ENCODE measurements at regions not wholly inside any gene's neighbourhood (a gene's known extent, or its start where the extent isn't known, plus 50 kb on each side); places are given as distances from the start of the nearest gene placed in this dataset.

DNA sequence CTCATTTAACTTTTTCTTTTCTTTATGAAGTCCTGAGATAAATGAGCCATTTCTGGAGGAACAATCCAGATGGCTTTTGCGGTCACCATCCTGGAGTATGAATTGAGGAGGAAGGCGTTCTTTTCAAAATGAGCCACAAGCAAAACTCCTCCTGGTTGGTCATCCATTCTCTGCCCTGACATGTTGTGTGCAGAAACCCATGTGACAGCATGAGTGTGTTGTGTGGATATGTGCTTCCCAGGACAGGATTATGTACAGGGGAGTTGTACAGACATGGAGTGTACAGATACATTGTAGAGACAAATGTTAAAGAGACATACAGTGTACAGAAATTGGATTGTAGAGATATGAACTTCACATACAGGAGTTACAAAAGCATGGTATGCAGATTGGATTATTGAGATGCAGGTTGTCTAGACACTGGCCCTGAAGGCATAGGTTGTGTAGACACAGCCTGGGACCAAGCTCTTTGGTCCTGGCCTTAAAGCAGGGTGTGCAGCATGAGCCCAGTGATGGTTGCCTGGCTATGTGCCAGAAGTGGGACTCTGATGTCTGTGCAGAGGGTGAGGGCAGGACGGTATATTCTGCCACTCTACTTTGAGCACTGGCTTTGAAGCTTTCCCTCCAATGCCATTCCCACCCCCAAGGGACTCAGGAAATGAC is 178.5 kb upstream of the ZBED5 start:
- no peak for DNase-seq (ENCODE audit: low read depth in 6 of 9, low spot score in 9 of 9)
- H3K27ac ChIP-seq (ENCODE audit: low read depth in 1 of 2, low read length in 1 of 2): no peak overlapping the region
- 78% methylated on average over 3 of the region's 3 CpGs for WGBS
- H3K27me3 ChIP-seq (ENCODE audit: control insufficient read depth in 2 of 2, insufficient read depth in 1 of 2, low read length in 1 of 2): no peaks in the 10 kb centered on the region
- no peaks in the 10 kb centered on the region for H3K9me3 ChIP-seq (ENCODE audit: control insufficient read depth in 2 of 2, insufficient read depth in 1 of 2, low read length in 1 of 2)
- peaks cover 0 to 10% of the 10 kb centered on the region in 2 donors for H3K4me1 ChIP-seq (ENCODE audit: control insufficient read depth in 2 of 2, insufficient read depth in 2 of 2, low read length in 2 of 2)
- H3K36me3 ChIP-seq (ENCODE audit: control insufficient read depth in 2 of 2, insufficient read depth in 2 of 2, low read length in 1 of 2): no peaks in the 10 kb centered on the region
- H3K4me3 ChIP-seq (ENCODE audit: low read length in 2 of 2): no peak overlapping the region

DNA sequence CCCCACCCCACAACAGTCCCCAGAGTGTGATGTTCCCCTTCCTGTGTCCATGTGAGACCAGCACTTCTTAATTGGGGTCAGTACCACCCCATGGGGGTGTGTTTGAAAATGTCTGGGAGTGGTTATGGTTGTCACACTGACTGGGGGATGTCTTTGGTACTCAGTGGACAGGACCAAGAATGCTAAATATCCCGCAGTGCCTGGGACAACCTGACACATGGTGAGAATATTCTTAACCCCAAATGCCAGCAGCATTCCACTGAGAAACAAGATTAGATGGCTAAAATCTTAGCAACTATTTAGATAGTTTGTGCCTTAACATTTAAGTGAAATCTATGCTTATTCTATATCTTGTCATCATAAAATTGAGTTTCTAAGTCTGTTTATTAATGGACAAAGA is 177.5 kb upstream of the ZBED5 start:
- H3K36me3 ChIP-seq (ENCODE audit: control insufficient read depth in 2 of 2, insufficient read depth in 2 of 2, low read length in 1 of 2): no peaks in the 10 kb centered on the region
- H3K4me3 ChIP-seq (ENCODE audit: low read length in 2 of 2): no peak overlapping the region
- WGBS: 100% methylated on average over 1 of the region's 1 CpG
- H3K9me3 ChIP-seq (ENCODE audit: control insufficient read depth in 2 of 2, insufficient read depth in 1 of 2, low read length in 1 of 2): no peaks in the 10 kb centered on the region
- DNase-seq (ENCODE audit: low read depth in 6 of 9, low spot score in 9 of 9): no peak
- H3K27me3 ChIP-seq (ENCODE audit: control insufficient read depth in 2 of 2, insufficient read depth in 1 of 2, low read length in 1 of 2): no peaks in the 10 kb centered on the region
- no peak overlapping the region for H3K27ac ChIP-seq (ENCODE audit: low read depth in 1 of 2, low read length in 1 of 2)
- H3K4me1 ChIP-seq (ENCODE audit: control insufficient read depth in 2 of 2, insufficient read depth in 2 of 2, low read length in 2 of 2): peaks cover 0 to 10% of the 10 kb centered on the region in 2 donors

DNA sequence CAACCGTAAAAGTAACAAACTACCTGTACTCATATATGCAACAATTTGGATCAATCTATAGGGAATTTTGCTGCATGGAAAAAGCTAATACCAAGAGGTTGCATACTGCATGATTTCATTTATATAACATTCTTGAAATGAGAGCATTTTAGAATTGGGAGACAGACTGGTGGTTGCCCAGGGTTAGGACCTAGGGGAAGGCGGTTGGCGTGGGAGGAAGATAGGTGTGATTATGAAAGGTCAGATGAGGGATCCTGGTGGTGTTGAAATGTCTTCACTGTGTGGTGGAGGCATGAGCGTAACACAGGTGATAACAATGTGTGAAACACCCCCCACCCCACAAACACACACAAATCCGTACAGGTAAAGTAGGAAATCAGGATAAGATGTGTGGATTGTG is 176.6 kb upstream of the ZBED5 start:
- no peak overlapping the region for H3K27ac ChIP-seq (ENCODE audit: low read depth in 1 of 2, low read length in 1 of 2)
- no peak overlapping the region for H3K4me3 ChIP-seq (ENCODE audit: low read length in 2 of 2)
- peaks cover 0 to 10% of the 10 kb centered on the region in 2 donors for H3K4me1 ChIP-seq (ENCODE audit: control insufficient read depth in 2 of 2, insufficient read depth in 2 of 2, low read length in 2 of 2)
- no peaks in the 10 kb centered on the region for H3K9me3 ChIP-seq (ENCODE audit: control insufficient read depth in 2 of 2, insufficient read depth in 1 of 2, low read length in 1 of 2)
- H3K36me3 ChIP-seq (ENCODE audit: control insufficient read depth in 2 of 2, insufficient read depth in 2 of 2, low read length in 1 of 2): no peaks in the 10 kb centered on the region
- no peak for DNase-seq (ENCODE audit: low read depth in 6 of 9, low spot score in 9 of 9)
- H3K27me3 ChIP-seq (ENCODE audit: control insufficient read depth in 2 of 2, insufficient read depth in 1 of 2, low read length in 1 of 2): no peaks in the 10 kb centered on the region
- 85% methylated on average over 5 of the region's 5 CpGs for WGBS

DNA sequence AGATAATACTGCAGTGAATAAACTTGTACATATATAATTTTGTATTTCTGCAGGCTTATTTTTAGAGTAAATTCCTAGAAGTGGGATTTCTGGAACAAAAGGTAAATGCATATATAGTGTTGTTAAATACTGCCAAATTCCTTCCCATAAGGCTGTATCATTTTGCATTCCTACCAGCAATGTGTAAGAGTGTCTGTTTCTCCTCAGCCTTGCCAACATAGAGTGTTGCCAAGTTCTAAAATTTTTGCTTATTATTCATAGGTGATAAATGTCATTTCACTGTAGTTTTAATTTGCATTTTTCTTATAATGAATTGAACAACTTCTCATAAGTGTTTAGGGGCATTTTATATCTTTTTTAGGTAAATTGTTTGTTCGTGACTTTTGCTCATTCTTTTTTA is 174.2 kb upstream of the ZBED5 start:
- no peak overlapping the region for H3K4me3 ChIP-seq (ENCODE audit: low read length in 2 of 2)
- WGBS: 95% methylated on average over 1 of the region's 1 CpG
- H3K27ac ChIP-seq (ENCODE audit: low read depth in 1 of 2, low read length in 1 of 2): no peak overlapping the region
- H3K4me1 ChIP-seq (ENCODE audit: control insufficient read depth in 2 of 2, insufficient read depth in 2 of 2, low read length in 2 of 2): no peaks in the 10 kb centered on the region
- DNase-seq (ENCODE audit: low read depth in 6 of 9, low spot score in 9 of 9): no peak
- peaks cover 0 to under 1% of the 10 kb centered on the region in 2 donors for H3K27me3 ChIP-seq (ENCODE audit: control insufficient read depth in 2 of 2, insufficient read depth in 1 of 2, low read length in 1 of 2)
- no peaks in the 10 kb centered on the region for H3K36me3 ChIP-seq (ENCODE audit: control insufficient read depth in 2 of 2, insufficient read depth in 2 of 2, low read length in 1 of 2)
- H3K9me3 ChIP-seq (ENCODE audit: control insufficient read depth in 2 of 2, insufficient read depth in 1 of 2, low read length in 1 of 2): no peaks in the 10 kb centered on the region

DNA sequence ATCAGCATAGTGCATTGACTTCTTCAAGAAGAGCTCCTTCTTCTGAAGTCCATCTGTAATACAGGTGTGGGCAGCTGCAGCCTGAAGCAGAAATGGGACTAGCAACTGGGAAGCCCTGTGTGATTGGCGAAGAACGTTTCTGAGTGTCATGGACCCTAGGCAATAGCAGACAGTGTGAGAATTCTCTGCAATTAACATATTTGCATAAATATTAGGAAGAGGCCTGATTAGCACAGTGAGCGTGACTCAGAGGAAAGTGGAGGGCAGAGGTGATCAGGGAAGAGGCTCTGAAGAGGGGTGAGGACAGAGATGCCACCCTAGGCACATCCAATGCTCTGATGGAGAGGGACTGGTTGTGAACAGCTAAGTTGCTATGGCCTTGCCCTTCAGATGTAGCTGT is 171.2 kb upstream of the ZBED5 start:
- Histone ChIP-seq H3K4me3 (ENCODE audit: low read length in 2 of 2) (no peak overlapping the region), H3K4me1 (ENCODE audit: control insufficient read depth in 2 of 2, insufficient read depth in 2 of 2, low read length in 2 of 2) (no peaks in the 10 kb centered on the region), H3K27ac (ENCODE audit: low read depth in 1 of 2, low read length in 1 of 2) (no peak overlapping the region), H3K9me3 (ENCODE audit: control insufficient read depth in 2 of 2, insufficient read depth in 1 of 2, low read length in 1 of 2) (no peaks in the 10 kb centered on the region), H3K36me3 (ENCODE audit: control insufficient read depth in 2 of 2, insufficient read depth in 2 of 2, low read length in 1 of 2) (no peaks in the 10 kb centered on the region), H3K27me3 (ENCODE audit: control insufficient read depth in 2 of 2, insufficient read depth in 1 of 2, low read length in 1 of 2) (peaks cover 0 to 2% of the 10 kb centered on the region in 2 donors)
- WGBS: 97% methylated on average over 3 of the region's 3 CpGs
- no peak for DNase-seq (ENCODE audit: low read depth in 6 of 9, low spot score in 9 of 9)

DNA sequence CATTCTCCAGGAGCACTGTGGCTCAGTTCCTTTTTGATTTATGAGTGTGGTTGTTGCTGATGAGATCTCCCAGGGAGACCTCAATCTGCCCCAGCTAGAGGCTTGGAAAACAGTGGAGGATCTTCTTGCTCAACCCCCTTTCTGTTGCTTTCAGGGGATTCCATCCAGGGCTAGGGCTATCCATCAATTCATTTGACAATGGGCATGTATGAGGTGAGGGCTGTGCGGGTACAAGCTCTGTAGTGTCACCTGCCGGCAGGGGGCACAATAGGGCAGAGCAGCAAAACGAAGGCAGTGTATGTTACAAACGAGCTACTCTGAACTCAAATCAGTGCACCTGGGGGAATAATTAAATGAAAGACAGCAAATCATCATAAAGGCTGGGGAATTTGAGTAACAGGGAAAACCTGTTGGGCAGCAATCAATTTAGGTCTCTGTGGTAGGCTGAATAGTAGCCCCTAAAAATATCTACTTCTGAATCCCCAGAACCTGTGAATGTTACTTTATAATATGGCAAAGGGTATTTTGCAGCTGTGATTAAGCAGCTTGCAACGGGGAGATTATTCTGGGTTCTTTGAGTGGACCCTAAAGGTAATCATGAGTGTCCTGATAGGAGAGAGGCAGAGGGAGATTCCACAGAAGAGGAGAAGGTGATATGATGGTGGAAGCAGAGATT is 170.3 kb upstream of the ZBED5 start:
- 23% methylated on average over 5 of the region's 5 CpGs for WGBS
- H3K36me3 ChIP-seq (ENCODE audit: control insufficient read depth in 2 of 2, insufficient read depth in 2 of 2, low read length in 1 of 2): no peaks in the 10 kb centered on the region
- no peaks in the 10 kb centered on the region for H3K9me3 ChIP-seq (ENCODE audit: control insufficient read depth in 2 of 2, insufficient read depth in 1 of 2, low read length in 1 of 2)
- peaks cover 0 to 2% of the 10 kb centered on the region in 2 donors for H3K27me3 ChIP-seq (ENCODE audit: control insufficient read depth in 2 of 2, insufficient read depth in 1 of 2, low read length in 1 of 2)
- no peaks in the 10 kb centered on the region for H3K4me1 ChIP-seq (ENCODE audit: control insufficient read depth in 2 of 2, insufficient read depth in 2 of 2, low read length in 2 of 2)
- H3K4me3 ChIP-seq (ENCODE audit: low read length in 2 of 2): no peak overlapping the region
- DNase-seq (ENCODE audit: low read depth in 6 of 9, low spot score in 9 of 9): peak; percentile 29 to 77 (median 48)
- H3K27ac ChIP-seq (ENCODE audit: low read depth in 1 of 2, low read length in 1 of 2): no peak overlapping the region

DNA sequence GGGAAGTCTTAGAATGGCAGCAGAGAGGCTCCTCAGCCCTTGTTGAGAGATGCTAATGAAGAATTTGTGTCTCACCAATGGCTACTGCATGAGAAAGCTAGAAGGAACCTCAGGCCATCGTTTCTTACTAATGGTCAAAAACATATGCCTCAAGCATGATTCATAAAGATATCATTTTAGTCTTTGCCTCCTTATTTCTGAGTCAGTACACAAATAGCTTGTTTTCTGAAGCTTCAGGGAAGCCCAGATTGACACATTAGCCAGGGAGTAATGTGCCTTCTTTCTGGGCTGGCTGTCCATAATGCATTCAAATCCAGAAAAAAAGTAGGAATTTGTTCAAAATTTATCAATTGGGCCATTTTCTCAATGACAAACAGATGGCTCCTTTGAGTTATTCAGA is 169.4 kb upstream of the ZBED5 start:
- DNase-seq (ENCODE audit: low read depth in 6 of 9, low spot score in 9 of 9): no peak
- WGBS: 81% methylated on average over 1 of the region's 1 CpG
- H3K9me3 ChIP-seq (ENCODE audit: control insufficient read depth in 2 of 2, insufficient read depth in 1 of 2, low read length in 1 of 2): no peaks in the 10 kb centered on the region

DNA sequence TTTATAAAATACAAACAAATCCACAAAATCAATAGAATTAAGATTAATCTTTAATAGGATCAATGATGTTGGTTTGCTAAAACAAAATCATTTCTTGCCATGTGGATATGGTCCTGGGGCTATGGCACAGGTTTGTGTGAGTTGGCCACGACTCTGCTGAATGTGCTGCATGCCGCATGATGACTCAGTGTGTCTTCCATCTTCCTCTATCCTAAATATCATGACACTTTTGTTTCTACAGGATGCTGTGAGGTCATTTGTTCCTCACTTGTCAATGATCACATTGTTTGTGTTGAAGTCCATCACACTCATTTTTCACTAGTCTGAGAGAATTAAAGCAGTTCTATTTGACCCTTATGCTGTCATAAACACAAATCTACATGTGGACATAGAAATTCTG is 167.2 kb upstream of the ZBED5 start:
- no peak overlapping the region for H3K4me3 ChIP-seq (ENCODE audit: low read length in 2 of 2)
- no peak overlapping the region for H3K27ac ChIP-seq (ENCODE audit: low read depth in 1 of 2, low read length in 1 of 2)
- H3K36me3 ChIP-seq (ENCODE audit: control insufficient read depth in 2 of 2, insufficient read depth in 2 of 2, low read length in 1 of 2): no peaks in the 10 kb centered on the region
- H3K4me1 ChIP-seq (ENCODE audit: control insufficient read depth in 2 of 2, insufficient read depth in 2 of 2, low read length in 2 of 2): no peaks in the 10 kb centered on the region
- DNase-seq (ENCODE audit: low read depth in 6 of 9, low spot score in 9 of 9): no peak
- peaks cover 0 to 2% of the 10 kb centered on the region in 2 donors for H3K27me3 ChIP-seq (ENCODE audit: control insufficient read depth in 2 of 2, insufficient read depth in 1 of 2, low read length in 1 of 2)
- no peaks in the 10 kb centered on the region for H3K9me3 ChIP-seq (ENCODE audit: control insufficient read depth in 2 of 2, insufficient read depth in 1 of 2, low read length in 1 of 2)
- 84% methylated on average over 2 of the region's 2 CpGs for WGBS

More for the DNA sequence above, 169.4 kb upstream of the ZBED5 start:
- no peaks in the 10 kb centered on the region for H3K36me3 ChIP-seq (ENCODE audit: control insufficient read depth in 2 of 2, insufficient read depth in 2 of 2, low read length in 1 of 2)
- H3K27me3 ChIP-seq (ENCODE audit: control insufficient read depth in 2 of 2, insufficient read depth in 1 of 2, low read length in 1 of 2): peaks cover 0 to 2% of the 10 kb centered on the region in 2 donors
- H3K4me3 ChIP-seq (ENCODE audit: low read length in 2 of 2): no peak overlapping the region
- H3K4me1 ChIP-seq (ENCODE audit: control insufficient read depth in 2 of 2, insufficient read depth in 2 of 2, low read length in 2 of 2): no peaks in the 10 kb centered on the region
- no peak overlapping the region for H3K27ac ChIP-seq (ENCODE audit: low read depth in 1 of 2, low read length in 1 of 2)

DNA sequence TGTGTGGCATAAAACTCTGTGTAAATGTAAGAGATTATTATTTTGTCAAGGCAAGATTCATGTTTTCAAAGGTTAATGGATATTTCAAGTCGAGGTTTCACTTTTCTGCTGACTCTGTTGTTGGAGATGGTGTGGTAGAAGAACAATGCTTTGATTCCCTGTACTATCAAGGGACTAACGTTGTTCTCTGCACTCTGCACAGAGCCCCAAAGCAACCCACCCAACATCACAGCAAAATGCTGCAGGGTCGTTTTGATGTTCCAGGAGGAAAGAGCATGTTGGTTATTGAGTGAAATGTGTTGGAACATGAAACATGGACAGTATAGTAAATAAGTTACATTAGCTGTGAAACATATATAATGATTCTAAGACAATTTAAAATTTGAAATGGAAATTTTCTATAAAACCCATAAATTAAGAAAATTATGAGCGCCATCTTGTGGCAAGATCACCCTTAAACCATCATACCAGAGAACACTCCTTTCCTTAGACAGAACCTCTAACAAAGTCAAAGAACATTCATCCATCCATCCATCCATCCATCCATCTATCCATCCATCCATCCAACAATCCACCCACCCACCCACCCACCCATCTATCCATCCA is 164.4 kb upstream of the ZBED5 start:
- H3K27ac ChIP-seq (ENCODE audit: low read depth in 1 of 2, low read length in 1 of 2): no peak overlapping the region

More for the DNA sequence above, 164.4 kb upstream of the ZBED5 start:
- Histone ChIP-seq H3K4me1 (ENCODE audit: control insufficient read depth in 2 of 2, insufficient read depth in 2 of 2, low read length in 2 of 2) (no peaks in the 10 kb centered on the region), H3K27me3 (ENCODE audit: control insufficient read depth in 2 of 2, insufficient read depth in 1 of 2, low read length in 1 of 2) (peaks cover 0 to 2% of the 10 kb centered on the region in 2 donors), H3K4me3 (ENCODE audit: low read length in 2 of 2) (no peak overlapping the region), H3K9me3 (ENCODE audit: control insufficient read depth in 2 of 2, insufficient read depth in 1 of 2, low read length in 1 of 2) (no peaks in the 10 kb centered on the region), H3K36me3 (ENCODE audit: control insufficient read depth in 2 of 2, insufficient read depth in 2 of 2, low read length in 1 of 2) (no peaks in the 10 kb centered on the region)
- peak in 7 of 9 donors; percentile 11 to 48 (median 18) for DNase-seq (ENCODE audit: low read depth in 6 of 9, low spot score in 9 of 9)
- 34% methylated on average over 4 of the region's 4 CpGs for WGBS

Measured in thymus (tissue), 11 donors.